ENCODE measurements at regions not wholly inside any gene's neighbourhood (a gene's known extent, or its start where the extent isn't known, plus 50 kb on each side); places are given as distances from the start of the nearest gene placed in this dataset.
"Not testable (repeated sequence)": the region's sequence is repeated elsewhere in the genome, so short reads cannot be mapped to it uniquely, and the experiment has no call there.

GRCh38 chr21:8390550-8391171 lies 2130.7 kb upstream of the TPTE start:
- H3K79me2 ChIP-seq (ENCODE audit: insufficient read depth, low read length); H3K9me3 Mint-ChIP-seq; H3K4me1 Mint-ChIP-seq; H3K27me3 ChIP-seq (ENCODE audit: control insufficient read depth in 2 of 2, insufficient read depth in 2 of 2, low read length in 2 of 2); H2AFZ ChIP-seq (ENCODE audit: insufficient read depth, low read depth, low read length, poor library complexity, severe bottlenecking); H3K36me3 ChIP-seq (replicated peaks in 1 of 2; ENCODE audit: control insufficient read depth in 1 of 2, insufficient read depth in 2 of 2, low read length in 2 of 2); H3K4me3 ChIP-seq (replicated peaks in 1 of 3; ENCODE audit: low read depth in 2 of 3, low read length in 3 of 3); H3K9ac ChIP-seq (ENCODE audit: insufficient read depth, low read length, poor library complexity, severe bottlenecking); H3K27me3 Mint-ChIP-seq (ENCODE audit: low read depth in 3 of 3); H3K27ac ChIP-seq (ENCODE audit: low read depth in 1 of 2, low read length in 2 of 2); intact Hi-C loops (cut with micrococcal nuclease); H3K9me3 ChIP-seq (replicated peaks in 1 of 2; ENCODE audit: control insufficient read depth in 1 of 2, insufficient read depth in 1 of 2, low read length in 2 of 2); H3K4me1 ChIP-seq (ENCODE audit: control insufficient read depth in 1 of 2, insufficient read depth in 2 of 2, low read length in 2 of 2); H4K20me1 ChIP-seq (ENCODE audit: insufficient read depth, low read length); H3K4me3 Mint-ChIP-seq; H3K27ac Mint-ChIP-seq; H3K4me2 ChIP-seq (replicated peaks; ENCODE audit: extremely low read depth, low read length, poor library complexity, severe bottlenecking); H3K36me3 Mint-ChIP-seq; DNase-seq: not testable (repeated sequence)
- WGBS (ENCODE audit: insufficient coverage), result no CpG with 5 or more reads among the region's 97 CpGs

DNA sequence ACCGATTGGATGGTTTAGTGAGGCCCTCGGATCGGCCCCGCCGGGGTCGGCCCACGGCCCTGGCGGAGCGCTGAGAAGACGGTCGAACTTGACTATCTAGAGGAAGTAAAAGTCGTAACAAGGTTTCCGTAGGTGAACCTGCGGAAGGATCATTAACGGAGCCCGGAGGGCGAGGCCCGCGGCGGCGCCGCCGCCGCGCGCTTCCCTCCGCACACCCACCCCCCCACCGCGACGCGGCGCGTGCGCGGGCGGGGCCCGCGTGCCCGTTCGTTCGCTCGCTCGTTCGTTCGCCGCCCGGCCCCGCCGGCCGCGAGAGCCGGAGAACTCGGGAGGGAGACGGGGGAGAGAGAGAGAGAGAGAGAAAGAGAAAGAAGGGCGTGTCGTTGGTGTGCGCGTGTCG lies 2127.0 kb upstream of the TPTE start:
- H3K9me3 ChIP-seq (replicated peaks in 1 of 2; ENCODE audit: control insufficient read depth in 1 of 2, insufficient read depth in 1 of 2, low read length in 2 of 2); H3K9ac ChIP-seq (ENCODE audit: insufficient read depth, low read length, poor library complexity, severe bottlenecking); H3K79me2 ChIP-seq (ENCODE audit: insufficient read depth, low read length); H3K27ac ChIP-seq (ENCODE audit: low read depth in 1 of 2, low read length in 2 of 2); H3K36me3 ChIP-seq (replicated peaks in 1 of 2; ENCODE audit: control insufficient read depth in 1 of 2, insufficient read depth in 2 of 2, low read length in 2 of 2); intact Hi-C loops (cut with micrococcal nuclease); H3K4me2 ChIP-seq (replicated peaks; ENCODE audit: extremely low read depth, low read length, poor library complexity, severe bottlenecking); H3K4me3 Mint-ChIP-seq; H3K27me3 ChIP-seq (ENCODE audit: control insufficient read depth in 2 of 2, insufficient read depth in 2 of 2, low read length in 2 of 2); H3K4me1 Mint-ChIP-seq; DNase-seq; H3K36me3 Mint-ChIP-seq; H3K9me3 Mint-ChIP-seq; H3K27me3 Mint-ChIP-seq (ENCODE audit: low read depth in 3 of 3); H4K20me1 ChIP-seq (ENCODE audit: insufficient read depth, low read length); H3K4me1 ChIP-seq (ENCODE audit: control insufficient read depth in 1 of 2, insufficient read depth in 2 of 2, low read length in 2 of 2); H2AFZ ChIP-seq (ENCODE audit: insufficient read depth, low read depth, low read length, poor library complexity, severe bottlenecking); H3K4me3 ChIP-seq (replicated peaks in 1 of 3; ENCODE audit: low read depth in 2 of 3, low read length in 3 of 3); H3K27ac Mint-ChIP-seq: not testable (repeated sequence)
- no CpG with 5 or more reads among the region's 59 CpGs for WGBS (ENCODE audit: insufficient coverage)

GRCh38 chr21:8395992-8396391 lies 2125.4 kb upstream of the TPTE start:
- H3K36me3 ChIP-seq (replicated peaks in 1 of 2; ENCODE audit: control insufficient read depth in 1 of 2, insufficient read depth in 2 of 2, low read length in 2 of 2); H3K9me3 ChIP-seq (replicated peaks in 1 of 2; ENCODE audit: control insufficient read depth in 1 of 2, insufficient read depth in 1 of 2, low read length in 2 of 2); H3K27ac ChIP-seq (ENCODE audit: low read depth in 1 of 2, low read length in 2 of 2); H3K4me1 Mint-ChIP-seq; H4K20me1 ChIP-seq (ENCODE audit: insufficient read depth, low read length); H3K27ac Mint-ChIP-seq; H3K4me3 Mint-ChIP-seq; H3K36me3 Mint-ChIP-seq; intact Hi-C loops (cut with micrococcal nuclease); H2AFZ ChIP-seq (ENCODE audit: insufficient read depth, low read depth, low read length, poor library complexity, severe bottlenecking); H3K79me2 ChIP-seq (ENCODE audit: insufficient read depth, low read length); DNase-seq; H3K27me3 ChIP-seq (ENCODE audit: control insufficient read depth in 2 of 2, insufficient read depth in 2 of 2, low read length in 2 of 2); H3K4me1 ChIP-seq (ENCODE audit: control insufficient read depth in 1 of 2, insufficient read depth in 2 of 2, low read length in 2 of 2); H3K27me3 Mint-ChIP-seq (ENCODE audit: low read depth in 3 of 3); H3K4me3 ChIP-seq (replicated peaks in 1 of 3; ENCODE audit: low read depth in 2 of 3, low read length in 3 of 3); H3K4me2 ChIP-seq (replicated peaks; ENCODE audit: extremely low read depth, low read length, poor library complexity, severe bottlenecking); H3K9ac ChIP-seq (ENCODE audit: insufficient read depth, low read length, poor library complexity, severe bottlenecking); H3K9me3 Mint-ChIP-seq: not testable (repeated sequence)
- WGBS (ENCODE audit: insufficient coverage), result no CpG with 5 or more reads among the region's 71 CpGs

DNA sequence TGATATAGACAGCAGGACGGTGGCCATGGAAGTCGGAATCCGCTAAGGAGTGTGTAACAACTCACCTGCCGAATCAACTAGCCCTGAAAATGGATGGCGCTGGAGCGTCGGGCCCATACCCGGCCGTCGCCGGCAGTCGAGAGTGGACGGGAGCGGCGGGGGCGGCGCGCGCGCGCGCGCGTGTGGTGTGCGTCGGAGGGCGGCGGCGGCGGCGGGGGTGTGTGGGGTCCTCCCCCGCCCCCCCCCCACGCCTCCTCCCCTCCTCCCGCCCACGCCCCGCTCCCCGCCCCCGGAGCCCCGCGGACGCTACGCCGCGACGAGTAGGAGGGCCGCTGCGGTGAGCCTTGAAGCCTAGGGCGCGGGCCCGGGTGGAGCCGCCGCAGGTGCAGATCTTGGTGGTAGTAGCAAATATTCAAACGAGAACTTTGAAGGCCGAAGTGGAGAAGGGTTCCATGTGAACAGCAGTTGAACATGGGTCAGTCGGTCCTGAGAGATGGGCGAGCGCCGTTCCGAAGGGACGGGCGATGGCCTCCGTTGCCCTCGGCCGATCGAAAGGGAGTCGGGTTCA lies 2122.4 kb upstream of the TPTE start:
- H3K36me3 ChIP-seq (replicated peaks in 1 of 2; ENCODE audit: control insufficient read depth in 1 of 2, insufficient read depth in 2 of 2, low read length in 2 of 2); H3K4me3 Mint-ChIP-seq; H3K36me3 Mint-ChIP-seq; H3K27ac ChIP-seq (ENCODE audit: low read depth in 1 of 2, low read length in 2 of 2); H3K9me3 Mint-ChIP-seq; H4K20me1 ChIP-seq (ENCODE audit: insufficient read depth, low read length); H3K4me2 ChIP-seq (replicated peaks; ENCODE audit: extremely low read depth, low read length, poor library complexity, severe bottlenecking); H3K4me1 Mint-ChIP-seq; H3K9me3 ChIP-seq (replicated peaks in 1 of 2; ENCODE audit: control insufficient read depth in 1 of 2, insufficient read depth in 1 of 2, low read length in 2 of 2); H3K27me3 ChIP-seq (ENCODE audit: control insufficient read depth in 2 of 2, insufficient read depth in 2 of 2, low read length in 2 of 2); DNase-seq; H3K4me1 ChIP-seq (ENCODE audit: control insufficient read depth in 1 of 2, insufficient read depth in 2 of 2, low read length in 2 of 2); H2AFZ ChIP-seq (ENCODE audit: insufficient read depth, low read depth, low read length, poor library complexity, severe bottlenecking); intact Hi-C loops (cut with micrococcal nuclease); H3K4me3 ChIP-seq (replicated peaks in 1 of 3; ENCODE audit: low read depth in 2 of 3, low read length in 3 of 3); H3K27ac Mint-ChIP-seq; H3K9ac ChIP-seq (ENCODE audit: insufficient read depth, low read length, poor library complexity, severe bottlenecking); H3K79me2 ChIP-seq (ENCODE audit: insufficient read depth, low read length); H3K27me3 Mint-ChIP-seq (ENCODE audit: low read depth in 3 of 3): not testable (repeated sequence)
- WGBS (ENCODE audit: insufficient coverage), result no CpG with 5 or more reads among the region's 66 CpGs
